IMR-90 (cell line): ENCODE measurements at regions not wholly inside any gene's neighbourhood (a gene's known extent, or its start where the extent isn't known, plus 50 kb on each side); places are given as distances from the start of the nearest gene placed in this dataset.

ENCODE experiments used
- ATAC-seq: fragments of 200-7000 bp; cut with Tn5 transposase; 2 replicates; pipeline ENCODE4 v1.9.1; 2020; ENCODE audit warnings: low read depth, mild to moderate bottlenecking, moderate library complexity
- BruUV-seq: library from RNA; stranded (reverse); fragments of 400-500 nt; replicated peaks from 2 replicates; lab custom pipeline; 2021; lab: Mats Ljungman, UMichigan
- CTCF ChIA-PET: fragments of 300-600 bp; formaldehyde crosslinking; extraction: SDS; loops from one replicate; lab custom pipeline; 2021; ENCODE audit warnings: antibody characterized with exemption; lab: Yijun Ruan, JAX
- POLR2A ChIA-PET: fragments of 300-600 bp; sonication (Branson Sonifier 250); formaldehyde crosslinking; loops from one replicate; lab custom pipeline; 2022; ENCODE audit warnings: antibody characterized with exemption; ENCODE audit not compliant: unreplicated experiment; lab: Charles Lee
- DNase-seq: peaks from one replicate; pipeline ENCODE4 v3.0.0; 2013
- H2AFZ ChIP-seq: replicated peaks from 2 replicates; pipeline ENCODE3; 2013; ENCODE audit warnings: low read length, mild to moderate bottlenecking; ENCODE audit not compliant: poor library complexity
- H2AK5ac ChIP-seq: 2 replicates; pipeline ENCODE4 v1.6.1; 2013; ENCODE audit warnings: low read depth, low read length, inconsistent platforms
- H2AK9ac ChIP-seq: replicated peaks from 2 replicates; pipeline ENCODE3; 2013; ENCODE audit warnings: mild to moderate bottlenecking, low read depth, low read length, moderate library complexity; ENCODE audit not compliant: poor library complexity
- H2BK120ac ChIP-seq: 2 replicates; pipeline ENCODE4 v1.6.1; 2013; ENCODE audit warnings: low read depth, low read length, inconsistent platforms
- H2BK15ac ChIP-seq: 3 replicates; pipeline ENCODE4 v1.6.1; 2013; ENCODE audit warnings: low read depth, low read length, inconsistent platforms
- H2BK20ac ChIP-seq: 2 replicates; pipeline ENCODE4 v1.6.1; 2013; ENCODE audit warnings: low read depth, mild to moderate bottlenecking, inconsistent platforms, low read length, moderate library complexity
- H2BK5ac ChIP-seq: 2 replicates; pipeline ENCODE4 v1.6.1; 2013; ENCODE audit warnings: mild to moderate bottlenecking, low read depth, low read length, inconsistent platforms; ENCODE audit not compliant: poor library complexity, severe bottlenecking
- H3K14ac ChIP-seq: replicated peaks from 2 replicates; pipeline ENCODE4 v1.6.1; 2013; ENCODE audit warnings: low read depth, low read length, inconsistent platforms
- H3K18ac ChIP-seq: 2 replicates; pipeline ENCODE4 v1.6.1; 2013; ENCODE audit warnings: low read depth, low read length, control low read depth
- H3K23ac ChIP-seq: 2 replicates; pipeline ENCODE4 v1.6.1; 2013; ENCODE audit warnings: low read depth, low read length, inconsistent platforms
- H3K27ac ChIP-seq: 2 replicates; pipeline ENCODE4 v1.5.1; 2013; ENCODE audit warnings: mild to moderate bottlenecking, control low read depth, low read length; ENCODE audit not compliant: insufficient read depth
- H3K27me3 ChIP-seq: 2 replicates; pipeline ENCODE4 v1.6.1; 2013; ENCODE audit warnings: low read length; ENCODE audit not compliant: control insufficient read depth, insufficient read depth
- H3K36me3 ChIP-seq: 2 replicates; pipeline ENCODE4 v1.6.1; 2013; ENCODE audit warnings: low read length, mixed read lengths; ENCODE audit not compliant: control insufficient read depth, insufficient read depth
- H3K4ac ChIP-seq: 2 replicates; pipeline ENCODE4 v1.6.1; 2013; ENCODE audit warnings: low read depth, low read length, inconsistent platforms
- H3K4me1 ChIP-seq: 2 replicates; pipeline ENCODE4 v1.6.1; 2013; ENCODE audit warnings: low read length, mixed read lengths; ENCODE audit not compliant: control insufficient read depth, insufficient read depth
- H3K4me2 ChIP-seq: 2 replicates; pipeline ENCODE4 v1.6.1; 2013; ENCODE audit warnings: low read depth, mild to moderate bottlenecking, control low read depth, low read length, moderate library complexity
- H3K4me3 ChIP-seq: 2 replicates; pipeline ENCODE4 v1.5.1; 2013; ENCODE audit warnings: low read depth, mild to moderate bottlenecking, control low read depth, low read length, moderate library complexity; ENCODE audit not compliant: insufficient read depth
- H3K56ac ChIP-seq: 2 replicates; pipeline ENCODE4 v1.6.1; 2013; ENCODE audit warnings: low read length, inconsistent platforms; ENCODE audit not compliant: insufficient read depth; ENCODE audit errors: extremely low read depth
- H3K79me1 ChIP-seq, 2 experiments: 2 replicates each; pipeline ENCODE4 v1.6.1; 2013; ENCODE audit warnings: low read length in 2 of 2, inconsistent platforms in 1 of 2, low read depth in 1 of 2
- H3K9ac ChIP-seq: 2 replicates; pipeline ENCODE4 v1.6.1; 2013; ENCODE audit warnings: low read depth, low read length, control low read depth
- H3K9me1 ChIP-seq: 2 replicates; pipeline ENCODE4 v1.6.1; 2013; ENCODE audit warnings: low read length, inconsistent platforms; ENCODE audit not compliant: insufficient read depth
- H3K9me3 ChIP-seq: 2 replicates; pipeline ENCODE4 v1.6.1; 2013; ENCODE audit warnings: low read length; ENCODE audit not compliant: control insufficient read depth, insufficient read depth
- H4K20me1 ChIP-seq: 2 replicates; pipeline ENCODE4 v1.6.1; 2013; ENCODE audit warnings: low read length, inconsistent platforms; ENCODE audit not compliant: insufficient read depth
- H4K5ac ChIP-seq: 2 replicates; pipeline ENCODE4 v1.6.1; 2013; ENCODE audit warnings: mild to moderate bottlenecking, low read depth, low read length, control low read depth
- H4K8ac ChIP-seq, 2 experiments: 2 replicates each; pipeline ENCODE4 v1.6.1; 2013; ENCODE audit warnings: low read depth in 2 of 2, low read length in 2 of 2, control low read depth in 1 of 2, inconsistent platforms in 1 of 2
- H4K91ac ChIP-seq: 2 replicates; pipeline ENCODE4 v1.6.1; 2013; ENCODE audit warnings: low read depth, low read length, inconsistent platforms; ENCODE audit not compliant: insufficient read depth
- CEBPB ChIP-seq: IDR thresholded peaks from 2 replicates; pipeline ENCODE4 v1.6.1; 2012; ENCODE audit warnings: low read depth, low read length, improper control_type of control experiment
- FOS ChIP-seq: fragments of 150-350 bp; IDR thresholded peaks from 2 replicates; pipeline ENCODE4 v1.6.1; 2016; ENCODE audit warnings: low read depth, low read length
- NFE2L2 ChIP-seq: fragments of 150-350 bp; IDR thresholded peaks from 2 replicates; pipeline ENCODE4 v1.6.1; 2016; ENCODE audit warnings: low read depth, mild to moderate bottlenecking, low read length
- POLR2A ChIP-seq: IDR thresholded peaks from 2 replicates; pipeline ENCODE4 v1.6.1; 2012; ENCODE audit warnings: mild to moderate bottlenecking, low read depth, low read length
- RFX5 ChIP-seq: IDR thresholded peaks from 2 replicates; pipeline ENCODE4 v1.8.0; 2012; ENCODE audit warnings: low read depth, mild to moderate bottlenecking, low read length, moderate library complexity
- dilution Hi-C: fragments of 300-500 bp; cut with HindIII; formaldehyde crosslinking; loops from one replicate; pipeline ENCODE4 v1.14.3; 2018; ENCODE audit warnings: low sequenced_read_pairs; ENCODE audit not compliant: unreplicated experiment
- in situ Hi-C: fragments of 300-500 bp; cut with MboI; formaldehyde crosslinking; loops from 3 replicates; pipeline ENCODE4 v1.14.3; 2019; ENCODE audit warnings: low sequenced_read_pairs, inconsistent platforms, mixed read lengths
- intact Hi-C: fragments of 100-400 bp; cut with micrococcal nuclease; formaldehyde crosslinking; loops from 2 replicates; pipeline ENCODE4 v1.10.0; 2022
- TF ChIP-seq, protein P1 (sequence below): conservative IDR thresholded peaks from 2 replicates; pipeline ENCODE4 v1.5.1; 2012; ENCODE audit warnings: mild to moderate bottlenecking, low read depth, low read length, improper control_type of control experiment
- TF ChIP-seq, protein P2 (sequence below): fragments of 150-350 bp; IDR thresholded peaks from 2 replicates; pipeline ENCODE4 v1.6.1; 2016; ENCODE audit warnings: low read depth, mild to moderate bottlenecking, low read length, moderate library complexity, borderline replicate concordance
- TF ChIP-seq, protein P3 (sequence below): fragments of 150-350 bp; IDR thresholded peaks from 2 replicates; pipeline ENCODE4 v1.6.1; 2017; ENCODE audit warnings: mild to moderate bottlenecking, antibody characterized with exemption, low read length, low read depth

DNA sequence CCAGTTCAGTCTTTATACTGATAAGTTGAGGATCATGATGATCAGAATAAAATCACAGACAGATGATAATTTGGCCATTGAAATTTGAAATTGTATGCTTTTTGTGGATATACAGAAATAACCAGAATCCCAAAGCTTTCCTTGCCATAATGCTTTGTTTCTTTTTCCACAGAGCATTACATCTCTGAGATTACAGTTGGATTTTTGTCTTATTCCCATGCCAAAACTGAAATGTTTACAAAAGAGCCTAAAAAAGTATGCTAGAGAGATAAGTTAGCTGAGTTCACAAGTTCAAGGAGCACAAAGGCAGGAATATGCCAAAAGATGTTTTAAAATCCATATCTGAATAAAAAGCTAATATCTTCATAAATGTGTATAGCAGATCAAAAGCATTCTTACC lies 321.3 kb downstream of the PID1 start:
- H2AFZ ChIP-seq = no peak overlapping the region
- H2BK120ac ChIP-seq = no peak overlapping the region
- no peak overlapping the region for H3K4me3 ChIP-seq
- TF ChIP-seq FOS (no peak), CEBPB (no peak), NFE2L2 (no peak), POLR2A (no peak), RFX5 (no peak)
- TF ChIP-seq, protein P1, sequence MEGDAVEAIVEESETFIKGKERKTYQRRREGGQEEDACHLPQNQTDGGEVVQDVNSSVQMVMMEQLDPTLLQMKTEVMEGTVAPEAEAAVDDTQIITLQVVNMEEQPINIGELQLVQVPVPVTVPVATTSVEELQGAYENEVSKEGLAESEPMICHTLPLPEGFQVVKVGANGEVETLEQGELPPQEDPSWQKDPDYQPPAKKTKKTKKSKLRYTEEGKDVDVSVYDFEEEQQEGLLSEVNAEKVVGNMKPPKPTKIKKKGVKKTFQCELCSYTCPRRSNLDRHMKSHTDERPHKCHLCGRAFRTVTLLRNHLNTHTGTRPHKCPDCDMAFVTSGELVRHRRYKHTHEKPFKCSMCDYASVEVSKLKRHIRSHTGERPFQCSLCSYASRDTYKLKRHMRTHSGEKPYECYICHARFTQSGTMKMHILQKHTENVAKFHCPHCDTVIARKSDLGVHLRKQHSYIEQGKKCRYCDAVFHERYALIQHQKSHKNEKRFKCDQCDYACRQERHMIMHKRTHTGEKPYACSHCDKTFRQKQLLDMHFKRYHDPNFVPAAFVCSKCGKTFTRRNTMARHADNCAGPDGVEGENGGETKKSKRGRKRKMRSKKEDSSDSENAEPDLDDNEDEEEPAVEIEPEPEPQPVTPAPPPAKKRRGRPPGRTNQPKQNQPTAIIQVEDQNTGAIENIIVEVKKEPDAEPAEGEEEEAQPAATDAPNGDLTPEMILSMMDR = no peak
- TF ChIP-seq, protein P2, sequence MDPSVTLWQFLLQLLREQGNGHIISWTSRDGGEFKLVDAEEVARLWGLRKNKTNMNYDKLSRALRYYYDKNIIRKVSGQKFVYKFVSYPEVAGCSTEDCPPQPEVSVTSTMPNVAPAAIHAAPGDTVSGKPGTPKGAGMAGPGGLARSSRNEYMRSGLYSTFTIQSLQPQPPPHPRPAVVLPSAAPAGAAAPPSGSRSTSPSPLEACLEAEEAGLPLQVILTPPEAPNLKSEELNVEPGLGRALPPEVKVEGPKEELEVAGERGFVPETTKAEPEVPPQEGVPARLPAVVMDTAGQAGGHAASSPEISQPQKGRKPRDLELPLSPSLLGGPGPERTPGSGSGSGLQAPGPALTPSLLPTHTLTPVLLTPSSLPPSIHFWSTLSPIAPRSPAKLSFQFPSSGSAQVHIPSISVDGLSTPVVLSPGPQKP = no peak
- TF ChIP-seq, protein P3, sequence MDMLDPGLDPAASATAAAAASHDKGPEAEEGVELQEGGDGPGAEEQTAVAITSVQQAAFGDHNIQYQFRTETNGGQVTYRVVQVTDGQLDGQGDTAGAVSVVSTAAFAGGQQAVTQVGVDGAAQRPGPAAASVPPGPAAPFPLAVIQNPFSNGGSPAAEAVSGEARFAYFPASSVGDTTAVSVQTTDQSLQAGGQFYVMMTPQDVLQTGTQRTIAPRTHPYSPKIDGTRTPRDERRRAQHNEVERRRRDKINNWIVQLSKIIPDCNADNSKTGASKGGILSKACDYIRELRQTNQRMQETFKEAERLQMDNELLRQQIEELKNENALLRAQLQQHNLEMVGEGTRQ = no peak
- H2AK9ac ChIP-seq = no peak overlapping the region
- H3K9ac ChIP-seq = no peak overlapping the region
- ATAC-seq (no peak), DNase-seq (no peak)
- H3K4ac ChIP-seq = no peak overlapping the region
- BruUV-seq = no TSS peak
- no peaks in the 10 kb centered on the region for H4K20me1 ChIP-seq
- no peak overlapping the region for H2AK5ac ChIP-seq
- no peak overlapping the region for H2BK20ac ChIP-seq
- no peak overlapping the region for H3K18ac ChIP-seq
- no peaks in the 10 kb centered on the region for H3K79me1 ChIP-seq
- intact Hi-C loops (no loop called here), dilution Hi-C loops (no loop called here), in situ Hi-C loops (no loop called here)
- H2BK15ac ChIP-seq = no peak overlapping the region
- H3K9me3 ChIP-seq = peaks cover 5% of the 10 kb centered on the region; the same call in 1 of the 2 replicates
- no peak overlapping the region for H3K23ac ChIP-seq
- no peaks in the 10 kb centered on the region for H3K27me3 ChIP-seq
- H4K8ac ChIP-seq = no peak overlapping the region
- no peak overlapping the region for H2BK5ac ChIP-seq
- no peaks in the 10 kb centered on the region for H3K9me1 ChIP-seq
- no peak overlapping the region for H4K91ac ChIP-seq
- no peak overlapping the region for H3K4me2 ChIP-seq
- no peaks in the 10 kb centered on the region for H3K36me3 ChIP-seq
- POLR2A ChIA-PET = no interaction called here
- no peak overlapping the region for H4K5ac ChIP-seq
- no peaks in the 10 kb centered on the region for H3K4me1 ChIP-seq
- no peak overlapping the region for H3K14ac ChIP-seq
- CTCF ChIA-PET = no interaction called here
- H3K27ac ChIP-seq = no peak overlapping the region
- H3K56ac ChIP-seq = no peak overlapping the region
